ENCODE measurements at regions not wholly inside any gene's neighbourhood (a gene's known extent, or its start where the extent isn't known, plus 50 kb on each side); places are given as distances from the start of the nearest gene placed in this dataset.

- no peak overlapping the region for H3K27ac ChIP-seq (ENCODE audit: low read depth, low read length)
- no peaks in the 10 kb centered on the region for H3K27me3 ChIP-seq (ENCODE audit: insufficient read depth, low read length)
- peaks cover 0 to 4% of the 10 kb centered on the region in 2 experiments; a peak in 1 of 4 replicates for H3K9me3 ChIP-seq (ENCODE audit: control insufficient read depth in 1 of 2, insufficient read depth in 1 of 2, low read depth in 1 of 2, low read length in 2 of 2)
- TF ChIP-seq ELF1 (IDR thresholded peaks at IDR 0.05; ENCODE audit: borderline replicate concordance, low read depth) = no peak
- no peak for TF ChIP-seq FOSL1 (IDR thresholded peaks at IDR 0.05; ENCODE audit: low read depth)
- TF ChIP-seq SIN3A (IDR thresholded peaks at IDR 0.05; ENCODE audit: low read depth) = no peak
- no peak for TF ChIP-seq EGR1 (IDR thresholded peaks at IDR 0.05; ENCODE audit: low read depth)
- TF ChIP-seq, protein P1, sequence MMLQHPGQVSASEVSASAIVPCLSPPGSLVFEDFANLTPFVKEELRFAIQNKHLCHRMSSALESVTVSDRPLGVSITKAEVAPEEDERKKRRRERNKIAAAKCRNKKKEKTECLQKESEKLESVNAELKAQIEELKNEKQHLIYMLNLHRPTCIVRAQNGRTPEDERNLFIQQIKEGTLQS (IDR thresholded peaks at IDR 0.05) = no peak
- no peak for TF ChIP-seq RAD21 (IDR thresholded peaks at IDR 0.05; ENCODE audit: low read depth)
- no peak for TF ChIP-seq REST (IDR thresholded peaks at IDR 0.05; ENCODE audit: low read depth)
- TF ChIP-seq YY1 (IDR thresholded peaks at IDR 0.05; ENCODE audit: extremely low read depth, insufficient replicate concordance, low read depth, low read length) = no peak
- no peak for TF ChIP-seq MAX (IDR thresholded peaks at IDR 0.05)
- TF ChIP-seq POLR2A (IDR thresholded peaks at IDR 0.05; ENCODE audit: borderline replicate concordance, extremely low read depth, insufficient read depth, insufficient read length) = no peak
- DNase-seq (ENCODE audit: low read depth, low spot score) = no peak
- CTCF ChIA-PET = no interaction called here
- no peaks in the 10 kb centered on the region for H3K4me1 ChIP-seq (ENCODE audit: control insufficient read depth in 1 of 2, insufficient read depth in 2 of 2, low read length in 2 of 2)
- RAD21 ChIA-PET (ENCODE audit: low non-redundant PET in 1 of 2, low total read pairs in 2 of 2, uncharacterized antibody in 2 of 2, unreplicated experiment in 2 of 2) = no interaction called here
- H3K9ac ChIP-seq (ENCODE audit: low read length) = no peak overlapping the region
- no peak overlapping the region for H3K4me2 ChIP-seq (ENCODE audit: low read length)
- H2AFZ ChIP-seq (ENCODE audit: low read depth, low read length, poor library complexity, severe bottlenecking) = no peak overlapping the region
- no TSS peak for BruUV-seq (replicated peaks)
- no peak overlapping the region for H3K4me3 ChIP-seq (replicated peaks in 1 of 2; ENCODE audit: low read depth in 1 of 2, low read length in 2 of 2)
- H4K20me1 ChIP-seq (ENCODE audit: insufficient read depth) = no peaks in the 10 kb centered on the region
- POLR2A ChIA-PET = no interaction called here
- intact Hi-C loops (cut with micrococcal nuclease) = no loop called here
- no peak for ATAC-seq
- no peaks in the 10 kb centered on the region for H3K79me2 ChIP-seq (ENCODE audit: insufficient read depth, low read length)
- H3K36me3 ChIP-seq (ENCODE audit: control insufficient read depth in 1 of 2, insufficient read depth in 2 of 2, low read length in 2 of 2) = no peaks in the 10 kb centered on the region
- H3K9me2 ChIP-seq (ENCODE audit: insufficient read depth) = no peaks in the 10 kb centered on the region
Measured at GRCh38 chr15:93709708-93710107, 521.7 kb upstream of the MCTP2 start.
